NCI-H82 (cell line): ENCODE measurements at regions not wholly inside any gene's neighbourhood (a gene's known extent, or its start where the extent isn't known, plus 50 kb on each side); places are given as distances from the start of the nearest gene placed in this dataset.

ENCODE experiments used
- DNase-seq: peaks from one replicate; lab custom pipeline; 2025; lab: John Stamatoyannopoulos, UW

DNA sequence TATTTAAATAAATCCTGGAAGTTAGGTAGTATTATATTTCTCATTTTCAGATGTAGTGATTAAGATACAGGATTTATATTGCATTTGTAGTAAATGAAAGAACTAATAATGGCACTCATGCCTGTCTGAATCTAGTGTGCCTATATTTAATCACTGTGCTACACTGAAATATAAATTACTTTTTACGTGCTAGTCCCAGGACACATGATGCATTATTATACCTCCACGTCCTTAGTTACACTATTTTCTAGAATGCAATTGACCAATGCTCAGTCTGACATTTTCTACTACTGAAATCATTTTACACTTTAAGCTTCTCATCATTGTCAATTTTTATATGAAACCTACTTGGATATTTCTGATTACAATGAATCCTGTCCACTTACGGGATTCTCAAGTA, 80.9 kb upstream of the TMEFF2 start:
- no peak for DNase-seq

DNA sequence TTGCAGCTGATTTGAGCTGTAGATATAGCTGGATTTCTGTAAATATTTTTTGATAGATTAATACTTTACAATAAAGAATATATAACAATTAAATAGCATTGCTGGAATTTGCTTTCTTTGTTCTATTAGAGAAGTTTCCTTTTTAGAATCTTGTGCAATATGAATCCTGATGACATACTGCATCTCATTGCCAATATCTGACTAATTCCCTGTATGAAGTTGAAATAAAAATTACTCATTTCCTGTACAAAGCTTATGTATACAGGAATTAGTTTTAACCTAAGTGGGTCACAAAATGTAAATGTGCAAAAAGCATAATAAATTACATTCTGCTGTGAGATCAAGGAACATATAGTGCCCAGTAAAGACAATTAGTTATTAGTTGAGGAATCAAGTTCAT, 72.8 kb upstream of the TMEFF2 start:
- DNase-seq = no peak

DNA sequence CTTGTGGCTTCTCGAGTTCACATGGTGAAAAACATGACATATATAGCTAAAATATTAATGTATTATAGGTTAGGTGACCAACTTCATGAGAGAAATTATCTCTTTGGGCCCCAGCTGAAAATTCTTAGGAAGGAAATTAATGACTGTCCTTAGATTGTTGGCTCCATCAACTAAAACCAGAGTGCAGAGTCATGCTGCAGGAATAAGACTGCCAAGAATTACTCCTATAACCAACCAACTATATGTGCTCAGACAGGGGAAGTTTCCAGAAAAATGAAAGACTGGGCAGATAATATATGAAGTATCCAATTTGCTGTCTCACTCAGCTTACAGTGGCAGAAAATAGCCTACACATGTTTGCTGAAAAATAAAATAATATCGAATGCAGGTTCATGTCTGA, 71.0 kb upstream of the TMEFF2 start:
- no peak for DNase-seq

DNA sequence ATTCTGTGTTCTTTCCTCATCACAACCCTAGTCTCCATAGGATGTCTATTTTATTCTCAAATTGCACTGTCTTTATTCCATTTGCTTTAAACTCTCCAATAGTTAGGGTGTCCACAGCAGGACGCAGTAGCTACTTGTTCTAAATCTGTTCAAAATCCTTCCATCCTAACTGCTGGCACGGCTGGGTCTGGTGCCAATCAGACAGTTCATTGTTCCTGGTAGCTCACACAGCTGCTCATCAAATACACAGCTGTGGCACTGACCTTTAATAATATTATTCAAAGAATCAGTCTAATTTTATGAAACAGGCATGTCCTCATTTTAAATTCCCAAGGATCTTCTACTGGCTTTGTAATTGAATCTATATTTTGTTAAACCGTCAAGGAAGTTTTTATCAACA, 59.7 kb upstream of the TMEFF2 start:
- DNase-seq = no peak

DNA sequence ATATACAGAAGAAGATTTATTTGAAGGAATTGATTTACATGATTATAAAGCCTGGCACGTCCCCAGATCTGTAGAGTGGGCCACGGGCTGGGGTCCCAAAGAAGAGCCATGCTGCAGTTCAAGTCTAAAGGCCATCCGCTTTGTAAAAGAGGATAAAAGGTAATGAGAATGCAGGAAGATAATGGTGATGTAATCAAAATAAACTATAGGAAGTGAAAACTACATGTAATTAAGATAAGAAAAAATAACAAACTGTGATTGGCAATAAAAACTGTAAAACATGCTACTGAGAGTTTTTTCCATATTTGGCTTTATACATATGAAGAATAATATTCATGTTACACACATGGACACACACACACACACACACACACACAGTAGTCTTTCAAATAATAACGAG, 59.0 kb upstream of the TMEFF2 start:
- DNase-seq = no peak

DNA sequence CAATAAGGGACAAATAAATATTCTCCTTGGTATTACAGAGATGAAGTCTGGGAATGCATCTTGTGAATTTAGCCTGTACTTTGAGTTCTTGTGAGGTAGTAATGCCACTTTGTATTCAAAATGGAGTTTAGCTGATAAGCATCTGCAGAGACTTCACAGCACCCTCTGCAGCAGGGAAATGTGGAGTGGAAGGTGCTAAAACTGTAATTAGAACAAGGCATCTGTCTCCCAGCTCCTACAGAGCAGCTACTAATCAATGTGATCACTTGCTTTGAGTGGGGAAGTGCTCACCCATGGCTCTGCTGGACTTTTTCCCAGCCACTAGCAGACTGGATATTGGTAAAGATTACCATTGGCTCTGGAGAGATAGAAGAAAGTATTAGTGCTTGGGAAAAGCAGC, 56.2 kb upstream of the TMEFF2 start:
- no peak for DNase-seq

DNA sequence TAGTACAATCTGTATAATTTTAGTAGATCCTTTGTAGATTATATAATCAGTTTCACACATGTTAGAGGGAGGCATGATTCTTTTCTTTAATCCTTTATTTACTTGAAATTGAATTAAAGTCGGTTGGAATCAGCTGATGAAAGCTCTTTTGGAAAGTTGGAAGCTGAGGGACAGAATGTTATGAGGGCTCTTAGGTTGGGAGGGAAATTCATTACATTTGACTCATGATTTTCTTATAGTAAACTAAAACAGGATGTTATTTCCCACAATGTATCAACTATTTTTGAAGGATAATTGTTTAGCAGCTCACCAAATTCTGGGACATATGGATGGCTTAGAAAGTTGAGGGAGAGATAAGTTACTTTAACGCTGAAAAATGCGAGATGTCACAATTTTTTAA, 52.7 kb upstream of the TMEFF2 start:
- no peak for DNase-seq

DNA sequence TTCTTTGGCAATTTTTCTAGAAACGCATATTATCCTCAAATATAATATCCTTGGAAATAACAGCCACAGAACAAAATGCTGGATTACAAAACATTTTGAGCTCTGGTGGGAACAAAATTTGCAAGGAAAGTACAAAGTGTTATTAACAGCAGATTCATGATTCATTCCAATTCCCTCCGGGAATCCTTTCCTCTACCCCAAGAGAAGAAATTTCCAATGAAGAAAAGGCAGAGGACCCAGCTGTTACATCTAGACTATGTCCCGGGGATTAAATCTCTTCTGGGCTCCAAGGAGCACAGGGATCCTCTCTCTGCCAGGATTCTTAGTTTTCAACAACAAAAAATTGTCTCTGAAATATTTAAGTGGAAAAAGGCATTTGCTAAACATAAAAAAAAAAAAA, 51.6 kb upstream of the TMEFF2 start:
- no peak for DNase-seq

DNA sequence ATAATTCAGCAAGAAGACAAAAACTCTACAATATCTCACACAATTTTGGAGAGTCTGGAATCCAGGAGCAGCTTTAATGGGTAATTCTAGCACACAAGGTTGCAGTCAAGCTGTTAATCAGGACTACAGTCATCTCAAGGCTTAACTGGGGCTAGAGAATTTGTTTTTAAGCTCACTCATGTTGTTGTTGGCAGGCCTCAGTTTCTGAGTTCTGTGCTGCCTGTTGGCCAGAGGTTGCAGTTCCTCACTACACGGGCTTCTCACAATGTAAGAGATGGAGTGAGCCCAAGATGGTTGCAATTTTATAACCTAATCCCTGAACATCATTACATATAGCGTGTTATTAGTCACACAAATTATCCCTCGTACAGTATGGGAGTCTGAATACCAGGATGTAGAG, 50.6 kb upstream of the TMEFF2 start:
- DNase-seq = peak; percentile 14
